Activated B cell treated with CpG ODN at 0.5 μM for 24 hours (primary cell): ENCODE measurements at regions not wholly inside any gene's neighbourhood (a gene's known extent, or its start where the extent isn't known, plus 50 kb on each side); places are given as distances from the start of the nearest gene placed in this dataset.
"Not testable (repeated sequence)": the region's sequence is repeated elsewhere in the genome, so short reads cannot be mapped to it uniquely, and the experiment has no call there.

ENCODE experiments used
- ATAC-seq: fragments of 200-7000 bp; cut with Tn5 transposase; one replicate; pipeline ENCODE4 v1.10.0; 2021; ENCODE audit warnings: low read depth, mild to moderate bottlenecking, moderate library complexity
- CTCF ChIA-PET: fragments of 350-600 bp; sonication (Branson Sonifier 250); formaldehyde crosslinking; loops from one replicate; lab custom pipeline; 2021; ENCODE audit warnings: antibody characterized with exemption; lab: Charles Lee
- POLR2A ChIA-PET: fragments of 350-600 bp; sonication (Branson Sonifier 250); formaldehyde crosslinking; loops from one replicate; lab custom pipeline; 2021; ENCODE audit warnings: antibody characterized with exemption; lab: Charles Lee
- DNase-seq: peaks from one replicate; pipeline ENCODE4 v3.0.0; 2022
- H3K27ac Mint-ChIP-seq: one replicate; pipeline ENCODE4 v1.8.0; 2020; ENCODE audit warnings: mixed read lengths
- H3K27me3 Mint-ChIP-seq: one replicate; pipeline ENCODE4 v1.8.0; 2021; ENCODE audit warnings: mixed read lengths
- H3K36me3 Mint-ChIP-seq: one replicate; pipeline ENCODE4 v1.8.0; 2021; ENCODE audit warnings: low read depth, mixed read lengths
- H3K4me1 Mint-ChIP-seq: one replicate; pipeline ENCODE4 v1.8.0; 2021; ENCODE audit warnings: mixed read lengths
- H3K4me3 Mint-ChIP-seq: one replicate; pipeline ENCODE4 v1.8.0; 2020; ENCODE audit warnings: mild to moderate bottlenecking, mixed read lengths
- H3K9me3 Mint-ChIP-seq: one replicate; pipeline ENCODE4 v1.8.0; 2020; ENCODE audit warnings: mixed read lengths
- intact Hi-C: fragments of 100-400 bp; cut with micrococcal nuclease; formaldehyde crosslinking; loops from one replicate; pipeline ENCODE4 v1.15.1; 2024
- TF ChIP-seq, protein P1 (sequence below): fragments of 200-600 bp; IDR thresholded peaks from one replicate; pipeline ENCODE4 v1.8.0; 2022; ENCODE audit warnings: antibody characterized with exemption, mild to moderate bottlenecking

DNA sequence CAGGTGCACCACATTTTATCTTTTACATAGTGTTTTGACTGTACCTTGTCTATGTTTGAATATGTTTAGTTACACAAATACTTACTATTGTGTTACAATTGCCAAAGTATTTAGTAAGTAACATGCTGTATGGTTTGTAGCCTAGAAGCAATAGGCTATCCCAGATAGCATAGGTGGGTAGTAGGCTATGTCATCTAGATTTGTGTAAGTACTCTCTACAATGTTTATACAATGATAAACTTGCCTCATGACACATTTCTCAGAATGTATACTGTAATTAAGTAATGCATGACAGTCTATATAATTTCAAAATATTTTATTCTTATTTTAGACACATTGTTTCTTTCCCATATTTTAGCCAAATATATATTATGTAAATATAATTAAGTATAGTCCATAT, 836.8 kb upstream of the CDH9 start:
- ChIA-PET POLR2A (no interaction called here), CTCF (no interaction called here)
- TF ChIP-seq, protein P1, sequence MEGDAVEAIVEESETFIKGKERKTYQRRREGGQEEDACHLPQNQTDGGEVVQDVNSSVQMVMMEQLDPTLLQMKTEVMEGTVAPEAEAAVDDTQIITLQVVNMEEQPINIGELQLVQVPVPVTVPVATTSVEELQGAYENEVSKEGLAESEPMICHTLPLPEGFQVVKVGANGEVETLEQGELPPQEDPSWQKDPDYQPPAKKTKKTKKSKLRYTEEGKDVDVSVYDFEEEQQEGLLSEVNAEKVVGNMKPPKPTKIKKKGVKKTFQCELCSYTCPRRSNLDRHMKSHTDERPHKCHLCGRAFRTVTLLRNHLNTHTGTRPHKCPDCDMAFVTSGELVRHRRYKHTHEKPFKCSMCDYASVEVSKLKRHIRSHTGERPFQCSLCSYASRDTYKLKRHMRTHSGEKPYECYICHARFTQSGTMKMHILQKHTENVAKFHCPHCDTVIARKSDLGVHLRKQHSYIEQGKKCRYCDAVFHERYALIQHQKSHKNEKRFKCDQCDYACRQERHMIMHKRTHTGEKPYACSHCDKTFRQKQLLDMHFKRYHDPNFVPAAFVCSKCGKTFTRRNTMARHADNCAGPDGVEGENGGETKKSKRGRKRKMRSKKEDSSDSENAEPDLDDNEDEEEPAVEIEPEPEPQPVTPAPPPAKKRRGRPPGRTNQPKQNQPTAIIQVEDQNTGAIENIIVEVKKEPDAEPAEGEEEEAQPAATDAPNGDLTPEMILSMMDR: no peak
- ATAC-seq (no peak), DNase-seq (no peak)
- Mint-ChIP-seq H3K4me3 (no peak overlapping the region), H3K36me3 (no peaks in the 10 kb centered on the region), H3K27me3 (no peaks in the 10 kb centered on the region), H3K9me3 (peaks cover 25% of the 10 kb centered on the region), H3K4me1 (no peaks in the 10 kb centered on the region), H3K27ac (no peak overlapping the region)
- intact Hi-C loops: no loop called here

DNA sequence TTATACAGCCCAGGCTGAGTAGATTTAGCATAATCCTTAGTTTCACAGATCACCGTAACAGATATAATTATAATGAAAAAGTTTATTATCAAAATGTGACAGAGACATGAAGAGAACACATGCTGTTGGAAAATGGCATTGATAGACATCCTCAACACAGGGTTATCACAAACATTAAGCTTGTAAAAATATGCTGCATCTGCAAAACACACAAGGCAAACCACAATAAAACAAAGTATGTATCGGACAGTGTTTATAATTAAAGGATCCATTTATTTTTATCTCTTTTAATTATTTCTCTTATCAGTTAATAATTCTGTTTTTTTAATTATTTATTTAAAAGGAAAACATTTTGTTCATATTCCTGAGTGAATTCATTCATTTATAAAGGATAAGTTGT, 829.9 kb upstream of the CDH9 start:
- CTCF ChIA-PET: no interaction called here

DNA sequence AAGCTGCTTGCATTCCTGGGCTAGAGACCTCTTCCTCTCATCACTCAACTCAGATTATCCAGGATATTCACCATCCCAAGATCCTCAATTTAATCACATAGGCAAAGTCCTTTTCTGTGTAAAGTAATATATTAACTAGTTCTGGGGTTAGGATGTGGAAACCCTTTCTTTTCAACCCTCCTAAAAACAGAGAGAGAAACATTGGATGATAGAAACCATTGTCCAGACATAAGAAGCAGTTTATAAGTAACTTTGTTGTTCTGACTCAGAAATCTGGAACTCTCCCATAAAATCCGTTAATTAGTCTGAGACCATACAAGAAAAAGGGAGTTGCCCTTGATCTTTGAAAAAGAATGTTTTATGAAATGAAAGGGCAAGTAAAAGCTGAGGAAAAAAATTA, 817.1 kb upstream of the CDH9 start:
- intact Hi-C loops: no loop called here
- no peaks in the 10 kb centered on the region for H3K4me1 Mint-ChIP-seq
- DNase-seq (no peak), ATAC-seq (no peak)
- ChIA-PET CTCF (no interaction called here), POLR2A (no interaction called here)
- no peaks in the 10 kb centered on the region for H3K36me3 Mint-ChIP-seq
- no peak overlapping the region for H3K4me3 Mint-ChIP-seq
- H3K9me3 Mint-ChIP-seq: peaks cover 12% of the 10 kb centered on the region
- no peak overlapping the region for H3K27ac Mint-ChIP-seq
- no peaks in the 10 kb centered on the region for H3K27me3 Mint-ChIP-seq
- TF ChIP-seq, protein P1: no peak

More for the DNA sequence above, 829.9 kb upstream of the CDH9 start:
- intact Hi-C loops: no loop called here
- peaks cover 11% of the 10 kb centered on the region for H3K9me3 Mint-ChIP-seq
- H3K4me3 Mint-ChIP-seq: no peak overlapping the region
- DNase-seq: no peak
- TF ChIP-seq, protein P1: no peak
- H3K27ac Mint-ChIP-seq: no peak overlapping the region
- no peaks in the 10 kb centered on the region for H3K4me1 Mint-ChIP-seq
- H3K27me3 Mint-ChIP-seq: no peaks in the 10 kb centered on the region
- H3K36me3 Mint-ChIP-seq: no peaks in the 10 kb centered on the region
- ATAC-seq: no peak
- POLR2A ChIA-PET: no interaction called here

DNA sequence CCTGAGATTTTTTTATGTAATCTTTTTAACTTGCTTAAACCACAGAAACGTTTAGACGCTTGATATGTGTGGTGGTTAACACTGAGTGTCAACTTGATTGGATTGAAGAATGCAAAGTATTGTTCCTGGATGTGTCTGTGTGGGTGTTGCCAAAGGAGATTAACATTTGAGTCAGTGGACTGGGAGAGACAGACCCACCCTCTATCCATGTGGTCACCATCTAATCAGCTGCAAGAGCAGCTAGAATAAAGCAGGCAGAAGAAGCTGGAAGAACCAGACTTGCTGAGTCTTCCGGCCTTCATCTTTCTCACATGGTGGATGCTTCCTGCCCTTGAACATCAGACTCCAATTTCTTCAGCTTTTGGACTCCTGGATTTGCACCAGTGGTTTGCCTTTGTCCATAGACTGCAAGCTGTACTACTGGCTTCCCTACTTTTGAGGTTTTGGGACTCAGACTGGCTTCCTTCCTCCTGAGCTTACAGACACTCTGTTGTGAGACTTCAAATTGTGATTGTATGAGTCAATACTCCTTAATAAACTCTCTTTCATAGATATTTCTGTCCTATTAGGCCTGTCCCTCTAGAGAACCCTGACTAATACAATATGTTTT, 816.0 kb upstream of the CDH9 start:
- ATAC-seq (no peak), DNase-seq (no peak)
- intact Hi-C loops: no loop called here
- H3K4me3 Mint-ChIP-seq: no peak overlapping the region
- POLR2A ChIA-PET: no interaction called here
- peaks cover 14% of the 10 kb centered on the region for H3K9me3 Mint-ChIP-seq
- CTCF ChIA-PET: no interaction called here
- H3K27me3 Mint-ChIP-seq: no peaks in the 10 kb centered on the region
- H3K36me3 Mint-ChIP-seq: no peaks in the 10 kb centered on the region
- H3K27ac Mint-ChIP-seq: no peak overlapping the region
- H3K4me1 Mint-ChIP-seq: no peaks in the 10 kb centered on the region
- TF ChIP-seq, protein P1: no peak

DNA sequence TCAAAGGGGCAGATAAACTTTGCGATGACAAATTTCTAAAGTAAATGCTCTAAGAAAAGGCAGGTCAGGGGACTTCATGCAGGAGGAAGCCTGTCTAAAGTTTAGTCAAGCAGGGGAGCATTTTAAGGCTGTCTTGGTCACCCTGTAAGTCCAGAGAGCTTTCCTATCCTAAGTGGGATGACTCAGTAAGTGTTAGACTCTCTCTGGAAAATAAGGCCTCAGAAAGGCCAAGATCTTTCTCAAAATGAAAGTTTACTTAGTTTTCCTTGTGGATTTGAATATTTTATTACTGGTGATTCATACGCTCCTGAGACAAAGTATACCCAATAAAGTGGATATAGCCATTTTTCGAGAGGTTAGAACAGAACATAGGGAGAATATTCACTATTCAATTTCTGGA, 806.9 kb upstream of the CDH9 start:
- H3K4me3 Mint-ChIP-seq: no peak overlapping the region
- no peaks in the 10 kb centered on the region for H3K36me3 Mint-ChIP-seq
- H3K4me1 Mint-ChIP-seq: no peaks in the 10 kb centered on the region
- ChIA-PET CTCF (no interaction called here), POLR2A (no interaction called here)
- TF ChIP-seq, protein P1: no peak
- no peak for ATAC-seq
- H3K9me3 Mint-ChIP-seq: peaks cover 10% of the 10 kb centered on the region
- DNase-seq: no peak
- H3K27ac Mint-ChIP-seq: no peak overlapping the region
- H3K27me3 Mint-ChIP-seq: no peaks in the 10 kb centered on the region
- intact Hi-C loops: no loop called here

DNA sequence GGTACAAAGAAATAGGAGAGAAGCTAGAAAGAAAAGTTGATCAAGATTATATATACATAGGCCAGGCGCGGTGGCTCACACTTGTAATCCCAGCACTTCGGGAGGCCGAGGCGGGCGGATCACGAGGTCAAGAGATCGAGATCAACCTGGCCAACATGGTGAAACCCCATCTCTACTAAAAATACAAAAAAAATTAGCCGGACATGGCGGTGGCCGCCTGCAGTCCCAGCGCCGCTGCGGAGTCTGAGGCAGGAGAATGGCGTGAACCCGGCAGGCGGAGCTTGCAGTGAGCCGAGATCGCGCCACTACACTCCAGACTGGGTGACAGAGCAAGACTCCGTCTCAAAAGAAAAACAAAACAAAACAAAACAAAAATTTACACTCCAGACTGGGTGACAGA, 798.3 kb upstream of the CDH9 start:
- H3K4me3 Mint-ChIP-seq, H3K36me3 Mint-ChIP-seq, H3K4me1 Mint-ChIP-seq, ATAC-seq, H3K27ac Mint-ChIP-seq, intact Hi-C loops, POLR2A ChIA-PET, CTCF ChIA-PET, H3K27me3 Mint-ChIP-seq, H3K9me3 Mint-ChIP-seq, DNase-seq: not testable (repeated sequence)
